K562 (cell line): ENCODE measurements at regions not wholly inside any gene's neighbourhood (a gene's known extent, or its start where the extent isn't known, plus 50 kb on each side); places are given as distances from the start of the nearest gene placed in this dataset.

Experiments used
- ATAC-seq: fragments of 200-7000 bp; cut with Tn5 transposase; 3 replicates; pipeline ENCODE4 v1.9.1; 2020; ENCODE audit warnings: moderate library complexity
- BruUV-seq: library from RNA; stranded (reverse); fragments of 400-500 nt; replicated peaks from 2 replicates; lab custom pipeline; 2021; lab: Mats Ljungman, UMichigan
- CTCF ChIA-PET: fragments of 300-600 bp; formaldehyde crosslinking; extraction: SDS; loops from one replicate; lab custom pipeline; 2021; ENCODE audit warnings: low intra/inter-chr PET ratio; lab: Yijun Ruan, JAX
- POLR2A ChIA-PET: fragments of 300-600, 350-650 bp; sonication (Branson Sonifier 250); formaldehyde crosslinking; extraction: SDS; loops from one replicate; lab custom pipeline; 2021; ENCODE audit warnings: antibody characterized with exemption, inconsistent platforms; lab: Yijun Ruan, JAX
- DNase-seq, 4 experiments: peaks; one replicate each; pipeline versions ENCODE4 v3.0.0 to v3.0.0-alpha.2; 2011 to 2018; ENCODE audit warnings: low spot score in 3 of 4, mixed read lengths in 3 of 4; ENCODE audit errors: extremely low read depth in 1 of 4
- FAIRE-seq: peaks from 2 replicates; lab custom pipeline; 2011; peaks lifted over from hg19 to GRCh38; lab: Jason Lieb, UNC
- H2AFZ ChIP-seq: 2 replicates; pipeline ENCODE4 v1.6.0; 2011; ENCODE audit warnings: low read depth, low read length, control low read depth, inconsistent platforms
- H3K27ac ChIP-seq: fragments of 200-600 bp; 3 replicates; pipeline ENCODE4 v1.8.0; 2011; ENCODE audit warnings: low read depth, mild to moderate bottlenecking, control low read depth, inconsistent platforms, low read length, moderate library complexity, mixed read lengths; ENCODE audit errors: extremely low read depth
- H3K27me3 ChIP-seq, 2 experiments: fragments of 300-600 bp in 1 of 2; 2 replicates in 1 of 2; 3 replicates in 1 of 2; pipeline versions ENCODE4 v1.6.0 to v1.8.0; 2011; ENCODE audit warnings: inconsistent platforms in 2 of 2, low read length in 2 of 2, mild to moderate bottlenecking in 1 of 2, mixed read lengths in 1 of 2, moderate library complexity in 1 of 2; ENCODE audit not compliant: control insufficient read depth in 2 of 2, insufficient read depth in 2 of 2
- H3K36me3 ChIP-seq: fragments of 300-600 bp; 3 replicates; pipeline ENCODE4 v1.8.0; 2011; ENCODE audit warnings: mild to moderate bottlenecking, low read length, inconsistent platforms; ENCODE audit not compliant: control insufficient read depth, insufficient read depth
- H3K4me1 ChIP-seq, 2 experiments: fragments of 200-600 bp in 1 of 2; replicated peaks in 1 of 2; 2 replicates in 1 of 2; 3 replicates in 1 of 2; pipeline versions ENCODE4 v1.5.1 to v1.8.0; 2011; ENCODE audit warnings: inconsistent platforms in 2 of 2, low read length in 2 of 2, mild to moderate bottlenecking in 1 of 2, mixed read lengths in 1 of 2, moderate library complexity in 1 of 2; ENCODE audit not compliant: control insufficient read depth in 2 of 2, insufficient read depth in 2 of 2
- H3K4me2 ChIP-seq: 2 replicates; pipeline ENCODE4 v1.6.1; 2011; ENCODE audit warnings: low read length, control low read depth, inconsistent platforms, mixed read lengths; ENCODE audit not compliant: insufficient read depth
- H3K4me3 ChIP-seq: fragments of 200-600 bp; sonication (generic), shearing (Covaris generic); 2 replicates; pipeline ENCODE4 v1.5.1; 2016; ENCODE audit warnings: control low read depth, inconsistent platforms
- H3K79me2 ChIP-seq: fragments of 200-600 bp; 3 replicates; pipeline ENCODE4 v1.8.0; 2011; ENCODE audit warnings: low read length, inconsistent platforms; ENCODE audit not compliant: control insufficient read depth, insufficient read depth
- H3K9ac ChIP-seq, 2 experiments: 2 replicates each; pipeline versions ENCODE4 v1.6.0 to v1.6.1; 2011; ENCODE audit warnings: low read depth in 2 of 2, low read length in 2 of 2, control low read depth in 1 of 2, inconsistent platforms in 1 of 2, mild to moderate bottlenecking in 1 of 2, mixed read lengths in 1 of 2; ENCODE audit not compliant: insufficient read depth in 1 of 2
- H3K9me1 ChIP-seq: one replicate; pipeline ENCODE4 v1.6.0; 2011; ENCODE audit warnings: inconsistent platforms, mild to moderate bottlenecking, low read length, moderate library complexity; ENCODE audit not compliant: control insufficient read depth, insufficient read depth
- H3K9me3 ChIP-seq: replicated peaks from 2 replicates; pipeline ENCODE4 v1.5.1; 2011; ENCODE audit warnings: low read depth, low read length, inconsistent platforms; ENCODE audit not compliant: control insufficient read depth, insufficient read depth
- H4K20me1 ChIP-seq: replicated peaks from 2 replicates; pipeline ENCODE4 v1.6.1; 2011; ENCODE audit warnings: low read length, inconsistent platforms, mixed read lengths; ENCODE audit not compliant: control insufficient read depth, insufficient read depth
- ADNP ChIP-seq: fragments of 200-800 bp; sonication (Bioruptor generic); IDR thresholded peaks from 2 replicates; pipeline ENCODE4 v1.6.1; 2016; ENCODE audit warnings: missing genetic modification characterization, missing compliant biosample characterization
- CBFA2T2 ChIP-seq: fragments of 450-650 bp; conservative IDR thresholded peaks from 2 replicates; pipeline ENCODE4 v1.6.1; 2017; ENCODE audit warnings: mild to moderate bottlenecking
- FIP1L1 ChIP-seq: fragments of 200-400 bp; formaldehyde crosslinking; IDR thresholded peaks from 2 replicates; pipeline ENCODE4 v1.6.1; 2018; ENCODE audit warnings: mild to moderate bottlenecking, low read depth, low read length; ENCODE audit not compliant: poor library complexity, severe bottlenecking
- KLF13 ChIP-seq: fragments of 450-650 bp; IDR thresholded peaks from 2 replicates; pipeline ENCODE4 v1.6.1; 2016; ENCODE audit warnings: missing genetic modification characterization, low read depth, mild to moderate bottlenecking, missing compliant biosample characterization, moderate library complexity, borderline replicate concordance
- POLR2B ChIP-seq: fragments of 450-650 bp; IDR thresholded peaks from 2 replicates; pipeline ENCODE4 v1.6.1; 2018; ENCODE audit warnings: low read depth; ENCODE audit not compliant: partially characterized antibody
- PURB ChIP-seq: sonication (generic); formaldehyde crosslinking; IDR thresholded peaks from 2 replicates; pipeline ENCODE4 v1.9.0; 2021; ENCODE audit warnings: low read depth, mild to moderate bottlenecking, missing genetic modification reagents
- ZNF217 ChIP-seq: sonication (generic); formaldehyde crosslinking; IDR thresholded peaks from 2 replicates; pipeline ENCODE4 v1.8.0; 2022; ENCODE audit warnings: mild to moderate bottlenecking, missing genetic modification reagents
- ZNF780A ChIP-seq: fragments of 250-450 bp; sonication (Bioruptor Pico); IDR thresholded peaks from 2 replicates; pipeline ENCODE4 v1.5.0; 2021; ENCODE audit warnings: mild to moderate bottlenecking
- WGBS: fragments of 100-300 bp; shearing (Covaris generic); methylation state at CpG from one replicate; pipeline ENCODE4 v1.1.6; 2016; ENCODE audit warnings: low coverage, mixed read lengths; ENCODE audit not compliant: insufficient coverage; ENCODE audit errors: missing lambda C conversion rate; 5-methylcytosine and 5-hydroxymethylcytosine counted together
- in situ Hi-C: fragments of 300-500 bp; cut with MboI; formaldehyde crosslinking; loops from 4 replicates; pipeline ENCODE4 v1.15.0; 2018; ENCODE audit warnings: inconsistent platforms, mixed read lengths
- intact Hi-C: fragments of 100-400 bp; cut with micrococcal nuclease; formaldehyde crosslinking; loops from 2 replicates; pipeline ENCODE4 v1.14.2; 2022
- TF ChIP-seq, protein P1 (sequence below): sonication (generic); formaldehyde crosslinking; IDR thresholded peaks from 2 replicates; pipeline ENCODE4 v1.8.0; 2022; ENCODE audit warnings: missing genetic modification reagents, mild to moderate bottlenecking, borderline replicate concordance
- TF ChIP-seq, protein P2 (sequence below), 2 experiments: fragments of 450-650 bp in 1 of 2; IDR thresholded peaks; 2 replicates each; pipeline ENCODE4 v1.6.1; 2011 to 2017; ENCODE audit warnings: low read depth in 2 of 2, antibody characterized with exemption in 1 of 2, borderline replicate concordance in 1 of 2, low read length in 1 of 2, mild to moderate bottlenecking in 1 of 2, mixed read lengths in 1 of 2; ENCODE audit not compliant: control insufficient read depth in 1 of 2
- TF ChIP-seq, protein P3 (sequence below): fragments of 450-650 bp; IDR thresholded peaks from 2 replicates; pipeline ENCODE4 v1.6.1; 2016; ENCODE audit warnings: mild to moderate bottlenecking

DNA sequence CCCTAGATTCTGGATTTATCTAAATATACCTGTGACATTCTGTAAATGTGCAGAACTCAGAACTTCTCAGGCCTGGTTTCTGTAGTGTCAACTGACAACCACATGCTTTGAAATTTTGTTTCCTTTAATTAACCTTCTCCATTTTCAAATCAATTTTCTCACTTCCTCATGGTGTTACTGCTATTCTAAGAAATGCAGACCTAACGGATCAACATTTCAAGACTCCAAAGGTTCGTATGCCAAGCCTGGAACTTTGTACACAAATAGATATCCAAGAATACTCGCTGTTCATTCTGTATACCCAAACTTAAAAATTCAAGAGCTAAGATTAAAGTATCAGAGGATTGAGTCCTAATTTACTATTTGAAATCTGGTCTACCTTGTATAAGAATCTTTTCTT lies 88.1 kb downstream of the SLC24A2 start:
- H4K20me1 ChIP-seq: no peaks in the 10 kb centered on the region
- ATAC-seq (no peak), FAIRE-seq (no peak), DNase-seq (no peak)
- ChIA-PET POLR2A (no interaction called here), CTCF (no interaction called here)
- H2AFZ ChIP-seq: no peak overlapping the region
- intact Hi-C loops (no loop called here), in situ Hi-C loops (no loop called here)
- H3K27ac ChIP-seq: no peak overlapping the region
- no peaks in the 10 kb centered on the region for H3K27me3 ChIP-seq
- no peaks in the 10 kb centered on the region; a peak in 1 of 5 replicates for H3K4me1 ChIP-seq
- WGBS: 21% methylated on average over 3 of the region's 3 CpGs
- BruUV-seq: no TSS peak
- no peak overlapping the region for H3K4me3 ChIP-seq
- no peaks in the 10 kb centered on the region for H3K9me3 ChIP-seq
- no peak overlapping the region for H3K4me2 ChIP-seq
- no peaks in the 10 kb centered on the region for H3K79me2 ChIP-seq
- H3K36me3 ChIP-seq: no peaks in the 10 kb centered on the region
- no peak overlapping the region for H3K9ac ChIP-seq
- H3K9me1 ChIP-seq: no peaks in the 10 kb centered on the region
- TF ChIP-seq PURB (CRISPR knock-in tag): no peak
- TF ChIP-seq ADNP: no peak
- no peak for TF ChIP-seq ZNF780A (CRISPR knock-in tag)
- TF ChIP-seq, protein P1, sequence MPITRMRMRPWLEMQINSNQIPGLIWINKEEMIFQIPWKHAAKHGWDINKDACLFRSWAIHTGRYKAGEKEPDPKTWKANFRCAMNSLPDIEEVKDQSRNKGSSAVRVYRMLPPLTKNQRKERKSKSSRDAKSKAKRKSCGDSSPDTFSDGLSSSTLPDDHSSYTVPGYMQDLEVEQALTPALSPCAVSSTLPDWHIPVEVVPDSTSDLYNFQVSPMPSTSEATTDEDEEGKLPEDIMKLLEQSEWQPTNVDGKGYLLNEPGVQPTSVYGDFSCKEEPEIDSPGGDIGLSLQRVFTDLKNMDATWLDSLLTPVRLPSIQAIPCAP (CRISPR knock-in tag): no peak
- TF ChIP-seq, protein P2, sequence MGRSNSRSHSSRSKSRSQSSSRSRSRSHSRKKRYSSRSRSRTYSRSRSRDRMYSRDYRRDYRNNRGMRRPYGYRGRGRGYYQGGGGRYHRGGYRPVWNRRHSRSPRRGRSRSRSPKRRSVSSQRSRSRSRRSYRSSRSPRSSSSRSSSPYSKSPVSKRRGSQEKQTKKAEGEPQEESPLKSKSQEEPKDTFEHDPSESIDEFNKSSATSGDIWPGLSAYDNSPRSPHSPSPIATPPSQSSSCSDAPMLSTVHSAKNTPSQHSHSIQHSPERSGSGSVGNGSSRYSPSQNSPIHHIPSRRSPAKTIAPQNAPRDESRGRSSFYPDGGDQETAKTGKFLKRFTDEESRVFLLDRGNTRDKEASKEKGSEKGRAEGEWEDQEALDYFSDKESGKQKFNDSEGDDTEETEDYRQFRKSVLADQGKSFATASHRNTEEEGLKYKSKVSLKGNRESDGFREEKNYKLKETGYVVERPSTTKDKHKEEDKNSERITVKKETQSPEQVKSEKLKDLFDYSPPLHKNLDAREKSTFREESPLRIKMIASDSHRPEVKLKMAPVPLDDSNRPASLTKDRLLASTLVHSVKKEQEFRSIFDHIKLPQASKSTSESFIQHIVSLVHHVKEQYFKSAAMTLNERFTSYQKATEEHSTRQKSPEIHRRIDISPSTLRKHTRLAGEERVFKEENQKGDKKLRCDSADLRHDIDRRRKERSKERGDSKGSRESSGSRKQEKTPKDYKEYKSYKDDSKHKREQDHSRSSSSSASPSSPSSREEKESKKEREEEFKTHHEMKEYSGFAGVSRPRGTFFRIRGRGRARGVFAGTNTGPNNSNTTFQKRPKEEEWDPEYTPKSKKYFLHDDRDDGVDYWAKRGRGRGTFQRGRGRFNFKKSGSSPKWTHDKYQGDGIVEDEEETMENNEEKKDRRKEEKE (IDR thresholded peaks at IDR 0.05; ENCODE audit: borderline replicate concordance in 1 of 2, control insufficient read depth in 1 of 2, low read depth in 2 of 2, low read length in 1 of 2): no peak
- no peak for TF ChIP-seq POLR2B
- no peak for TF ChIP-seq KLF13
- no peak for TF ChIP-seq ZNF217
- no peak for TF ChIP-seq FIP1L1
- TF ChIP-seq, protein P3, sequence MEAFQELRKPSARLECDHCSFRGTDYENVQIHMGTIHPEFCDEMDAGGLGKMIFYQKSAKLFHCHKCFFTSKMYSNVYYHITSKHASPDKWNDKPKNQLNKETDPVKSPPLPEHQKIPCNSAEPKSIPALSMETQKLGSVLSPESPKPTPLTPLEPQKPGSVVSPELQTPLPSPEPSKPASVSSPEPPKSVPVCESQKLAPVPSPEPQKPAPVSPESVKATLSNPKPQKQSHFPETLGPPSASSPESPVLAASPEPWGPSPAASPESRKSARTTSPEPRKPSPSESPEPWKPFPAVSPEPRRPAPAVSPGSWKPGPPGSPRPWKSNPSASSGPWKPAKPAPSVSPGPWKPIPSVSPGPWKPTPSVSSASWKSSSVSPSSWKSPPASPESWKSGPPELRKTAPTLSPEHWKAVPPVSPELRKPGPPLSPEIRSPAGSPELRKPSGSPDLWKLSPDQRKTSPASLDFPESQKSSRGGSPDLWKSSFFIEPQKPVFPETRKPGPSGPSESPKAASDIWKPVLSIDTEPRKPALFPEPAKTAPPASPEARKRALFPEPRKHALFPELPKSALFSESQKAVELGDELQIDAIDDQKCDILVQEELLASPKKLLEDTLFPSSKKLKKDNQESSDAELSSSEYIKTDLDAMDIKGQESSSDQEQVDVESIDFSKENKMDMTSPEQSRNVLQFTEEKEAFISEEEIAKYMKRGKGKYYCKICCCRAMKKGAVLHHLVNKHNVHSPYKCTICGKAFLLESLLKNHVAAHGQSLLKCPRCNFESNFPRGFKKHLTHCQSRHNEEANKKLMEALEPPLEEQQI: no peak
- no peak for TF ChIP-seq CBFA2T2
